MM.1S (cell line): ENCODE measurements at regions not wholly inside any gene's neighbourhood (a gene's known extent, or its start where the extent isn't known, plus 50 kb on each side); places are given as distances from the start of the nearest gene placed in this dataset.

ENCODE experiments used
- CTCF ChIP-seq: fragments of 300-600 bp; sonication (generic); IDR thresholded peaks from 2 replicates; pipeline ENCODE4 v1.5.1; 2016; ENCODE audit warnings: antibody characterized with exemption, low read length, mixed read lengths
- EZH2 ChIP-seq: fragments of 300-600 bp; sonication (generic); optimal IDR thresholded peaks from 2 replicates; pipeline ENCODE3; 2017; ENCODE audit warnings: low read depth, mild to moderate bottlenecking, antibody characterized with exemption, low read length, mixed read lengths
- EZH2phosphoT487 ChIP-seq: fragments of 300-600 bp; sonication (generic); IDR thresholded peaks from 2 replicates; pipeline ENCODE4 v1.6.1; 2018; ENCODE audit warnings: antibody characterized with exemption, low read length

- TF ChIP-seq CTCF, result no peak
- no peak for TF ChIP-seq EZH2phosphoT487
- TF ChIP-seq EZH2, result no peak
These were observed 73.9 kb downstream of the HLX start for GRCh38 chr1:220952961-220953643.
